ENCODE measurements at regions not wholly inside any gene's neighbourhood (a gene's known extent, or its start where the extent isn't known, plus 50 kb on each side); places are given as distances from the start of the nearest gene placed in this dataset.

DNA sequence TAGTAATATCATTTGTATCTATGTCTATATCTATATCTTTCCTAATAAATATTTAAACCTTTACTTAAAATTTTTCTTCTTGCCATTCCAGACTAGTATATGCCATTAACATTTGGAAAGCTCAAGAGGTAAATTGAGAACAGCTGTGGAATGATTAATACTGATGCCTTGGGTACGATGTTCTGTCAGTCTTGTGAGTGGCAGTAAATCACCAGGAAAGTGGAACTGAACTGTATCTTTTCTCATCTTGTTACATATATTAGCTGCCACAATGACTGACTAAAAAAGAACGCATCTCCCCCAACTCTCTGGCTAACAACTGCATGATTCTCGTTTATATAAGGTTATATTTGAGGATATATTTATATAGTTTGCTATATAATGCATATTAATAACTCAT lies 137.0 kb upstream of the ASCC3 start:
- no peaks in the 10 kb centered on the region for H3K27me3 Mint-ChIP-seq
- H3K4me1 Mint-ChIP-seq (ENCODE audit: low read depth): no peaks in the 10 kb centered on the region
- DNase-seq: no peak
- H3K36me3 Mint-ChIP-seq: no peaks in the 10 kb centered on the region
- intact Hi-C loops (cut with micrococcal nuclease): no loop called here
- no peak overlapping the region for H3K27ac Mint-ChIP-seq
- ChIA-PET CTCF (no interaction called here), POLR2A (no interaction called here)
- no peaks in the 10 kb centered on the region for H3K9me3 Mint-ChIP-seq
- no peak overlapping the region for H3K4me3 Mint-ChIP-seq

DNA sequence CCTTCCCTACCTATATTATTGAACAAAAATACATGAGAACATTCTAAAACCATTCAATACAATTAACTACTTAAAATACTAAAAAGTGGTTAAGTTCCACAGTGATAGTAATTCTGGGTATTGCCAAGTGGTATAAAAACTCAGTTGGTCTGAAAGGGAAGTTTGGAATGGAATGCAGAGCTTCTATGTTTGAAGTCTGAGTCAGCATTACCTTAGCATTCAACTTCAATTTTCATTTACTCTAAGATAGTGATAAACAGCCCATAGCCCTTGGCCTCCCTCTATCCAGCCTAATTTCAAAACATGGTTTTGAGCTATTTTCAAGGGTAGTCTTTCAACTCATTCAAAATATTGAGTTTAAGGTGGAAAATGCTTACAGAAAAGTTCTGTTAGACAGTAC lies 140.4 kb upstream of the ASCC3 start:
- ChIA-PET CTCF (no interaction called here), POLR2A (no interaction called here)
- intact Hi-C loops (cut with micrococcal nuclease): no loop called here

DNA sequence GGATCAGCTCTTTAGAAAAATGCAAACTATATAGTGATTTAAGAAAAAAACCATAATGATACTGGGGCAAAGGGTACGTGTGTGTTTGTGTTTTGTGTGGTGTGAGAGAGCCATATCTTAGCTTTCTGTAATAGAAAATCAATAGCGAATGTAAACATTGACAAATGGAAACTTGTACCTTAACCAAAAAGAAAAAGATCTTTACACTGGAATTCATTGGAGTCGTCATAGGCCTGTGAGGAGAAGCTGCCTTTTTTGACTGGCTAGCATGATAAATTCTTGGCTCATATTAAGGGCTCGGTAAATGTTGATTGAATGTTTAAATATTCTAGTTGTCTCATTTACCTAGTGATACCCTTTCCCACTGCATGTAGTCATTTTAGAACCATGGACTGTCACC lies 161.8 kb upstream of the ASCC3 start:
- ChIA-PET CTCF (no interaction called here), POLR2A (no interaction called here)
- Mint-ChIP-seq H3K27me3 (no peaks in the 10 kb centered on the region), H3K36me3 (no peaks in the 10 kb centered on the region), H3K4me3 (no peak overlapping the region), H3K27ac (no peak overlapping the region), H3K4me1 (ENCODE audit: low read depth) (no peaks in the 10 kb centered on the region), H3K9me3 (no peaks in the 10 kb centered on the region)
- DNase-seq: no peak
- intact Hi-C loops (cut with micrococcal nuclease): no loop called here

More for the DNA sequence above, 140.4 kb upstream of the ASCC3 start:
- no peaks in the 10 kb centered on the region for H3K36me3 Mint-ChIP-seq
- no peak overlapping the region for H3K27ac Mint-ChIP-seq
- DNase-seq: no peak
- peaks cover 2% of the 10 kb centered on the region for H3K9me3 Mint-ChIP-seq
- H3K4me3 Mint-ChIP-seq: no peak overlapping the region
- H3K4me1 Mint-ChIP-seq (ENCODE audit: low read depth): no peaks in the 10 kb centered on the region
- no peaks in the 10 kb centered on the region for H3K27me3 Mint-ChIP-seq

DNA sequence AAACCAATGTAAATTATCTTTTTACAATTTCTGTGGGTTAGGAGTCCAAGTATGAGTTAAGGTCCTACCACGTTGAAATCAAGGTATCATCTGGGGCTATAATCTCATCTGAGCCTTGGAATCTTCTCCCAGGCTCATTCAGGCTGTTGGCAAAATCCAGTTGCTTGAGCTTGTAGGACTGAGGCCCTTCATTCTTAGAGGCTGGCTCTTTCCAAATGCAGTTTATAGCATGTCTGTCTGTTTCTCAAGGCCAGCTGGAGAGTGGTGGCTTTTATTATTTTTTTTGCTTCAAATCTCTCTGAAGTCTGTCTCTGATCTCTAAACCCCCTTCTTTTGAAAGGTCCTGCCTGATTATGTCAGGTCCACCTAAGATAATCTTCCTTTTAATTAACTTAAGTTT lies 177.2 kb upstream of the ASCC3 start:
- peaks cover 5% of the 10 kb centered on the region for H3K9me3 Mint-ChIP-seq
- peaks cover 3% of the 10 kb centered on the region for H3K27me3 Mint-ChIP-seq
- ChIA-PET CTCF (no interaction called here), POLR2A (no interaction called here)
- H3K4me3 Mint-ChIP-seq: no peak overlapping the region
- intact Hi-C loops (cut with micrococcal nuclease): no loop called here
- DNase-seq: no peak
- no peak overlapping the region for H3K27ac Mint-ChIP-seq
- no peaks in the 10 kb centered on the region for H3K36me3 Mint-ChIP-seq
- H3K4me1 Mint-ChIP-seq (ENCODE audit: low read depth): no peaks in the 10 kb centered on the region

DNA sequence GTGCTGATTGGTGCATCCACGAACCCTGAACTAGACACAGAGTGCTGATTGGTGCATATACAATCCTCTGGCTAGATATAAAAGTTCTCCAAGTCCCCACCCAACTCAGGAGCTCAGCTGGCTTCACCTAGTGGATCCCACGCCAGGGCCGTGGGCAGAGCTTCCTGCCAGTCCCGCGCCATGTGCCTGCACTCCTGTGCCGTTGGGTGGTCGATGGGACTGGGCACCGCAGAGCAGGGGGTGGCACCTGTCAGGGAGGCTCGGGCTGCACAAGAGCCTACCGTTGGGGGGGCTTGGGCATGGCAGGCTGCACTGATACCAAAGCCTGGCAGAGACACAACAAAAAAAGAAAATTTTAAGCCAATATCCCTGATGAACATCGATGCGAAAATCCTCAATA lies 185.4 kb upstream of the ASCC3 start:
- H3K27ac Mint-ChIP-seq: no peak overlapping the region
- H3K4me3 Mint-ChIP-seq: no peak overlapping the region
- H3K27me3 Mint-ChIP-seq: no peaks in the 10 kb centered on the region
- H3K9me3 Mint-ChIP-seq: peaks cover 20% of the 10 kb centered on the region
- CTCF ChIA-PET: no interaction called here
- intact Hi-C loops (cut with micrococcal nuclease): no loop called here
- H3K36me3 Mint-ChIP-seq: no peaks in the 10 kb centered on the region
- POLR2A ChIA-PET: no interaction called here
- no peaks in the 10 kb centered on the region for H3K4me1 Mint-ChIP-seq (ENCODE audit: low read depth)
- DNase-seq: no peak

DNA sequence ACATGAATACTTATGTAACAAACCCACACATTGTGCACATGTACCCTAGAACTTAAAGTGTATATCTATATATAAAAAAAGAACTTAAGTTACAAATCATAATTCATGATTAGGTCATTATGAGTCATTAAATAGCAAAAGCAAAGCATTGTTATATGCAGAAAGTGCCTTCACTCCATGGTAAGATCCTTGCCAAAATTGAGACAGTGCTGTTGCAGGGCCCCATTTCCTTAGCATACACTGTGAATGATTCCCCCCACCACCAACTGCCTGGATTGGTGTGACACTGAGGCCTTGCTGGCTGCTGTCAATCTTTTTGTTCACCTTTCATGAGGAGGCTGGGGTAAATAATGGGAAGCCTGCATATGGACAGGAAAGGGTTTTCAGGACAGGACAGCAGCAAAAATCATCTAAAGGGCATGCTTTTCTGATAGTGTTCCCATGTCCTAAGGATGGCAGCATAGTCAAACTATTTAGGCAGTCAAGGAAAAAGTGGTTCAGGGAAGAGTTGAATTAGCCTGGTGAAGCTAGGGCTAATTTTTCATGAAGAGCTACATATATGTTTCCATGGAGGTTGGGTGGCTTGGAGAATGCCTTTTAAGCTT lies 188.2 kb upstream of the ASCC3 start:
- no peak overlapping the region for H3K4me3 Mint-ChIP-seq
- intact Hi-C loops (cut with micrococcal nuclease): no loop called here
- peaks cover 20% of the 10 kb centered on the region for H3K9me3 Mint-ChIP-seq
- no peaks in the 10 kb centered on the region for H3K27me3 Mint-ChIP-seq
- no peaks in the 10 kb centered on the region for H3K4me1 Mint-ChIP-seq (ENCODE audit: low read depth)
- CTCF ChIA-PET: no interaction called here
- POLR2A ChIA-PET: no interaction called here
- H3K36me3 Mint-ChIP-seq: no peaks in the 10 kb centered on the region
- no peak overlapping the region for H3K27ac Mint-ChIP-seq
- no peak for DNase-seq

DNA sequence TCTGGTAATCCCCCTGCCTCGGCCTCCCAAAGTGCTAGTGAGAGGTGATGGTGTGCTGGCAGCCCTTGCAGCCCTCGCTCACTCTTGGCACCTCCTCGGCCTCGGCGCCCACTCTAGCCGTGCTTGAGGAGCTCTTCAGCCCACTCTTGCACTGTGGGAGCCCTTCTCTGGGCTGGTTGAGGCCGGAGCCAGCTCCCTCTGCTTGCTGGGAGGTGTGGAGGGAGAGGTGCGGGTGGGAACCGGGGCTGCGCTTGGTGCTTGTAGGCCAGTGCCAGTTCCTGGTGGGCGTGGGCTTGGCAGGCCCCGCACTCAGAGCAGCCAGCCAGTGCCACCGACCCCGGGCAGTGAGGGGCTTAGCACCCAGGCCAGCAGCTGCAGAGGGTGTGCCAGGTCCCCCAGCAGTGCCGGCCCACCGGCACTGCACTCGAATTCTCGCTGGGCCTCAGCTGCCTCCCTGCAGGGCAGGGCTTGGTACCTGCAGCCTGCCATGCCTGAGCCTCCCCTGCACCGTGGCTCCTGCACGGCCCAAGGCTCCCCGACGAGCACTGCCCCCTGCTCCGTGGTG lies 189.0 kb upstream of the ASCC3 start:
- Mint-ChIP-seq H3K27me3 (no peaks in the 10 kb centered on the region), H3K9me3 (peaks cover 20% of the 10 kb centered on the region), H3K36me3 (no peaks in the 10 kb centered on the region), H3K27ac (no peak overlapping the region), H3K4me1 (ENCODE audit: low read depth) (no peaks in the 10 kb centered on the region), H3K4me3 (no peak overlapping the region)
- ChIA-PET CTCF (no interaction called here), POLR2A (no interaction called here)
- intact Hi-C loops (cut with micrococcal nuclease): no loop called here
- no peak for DNase-seq

DNA sequence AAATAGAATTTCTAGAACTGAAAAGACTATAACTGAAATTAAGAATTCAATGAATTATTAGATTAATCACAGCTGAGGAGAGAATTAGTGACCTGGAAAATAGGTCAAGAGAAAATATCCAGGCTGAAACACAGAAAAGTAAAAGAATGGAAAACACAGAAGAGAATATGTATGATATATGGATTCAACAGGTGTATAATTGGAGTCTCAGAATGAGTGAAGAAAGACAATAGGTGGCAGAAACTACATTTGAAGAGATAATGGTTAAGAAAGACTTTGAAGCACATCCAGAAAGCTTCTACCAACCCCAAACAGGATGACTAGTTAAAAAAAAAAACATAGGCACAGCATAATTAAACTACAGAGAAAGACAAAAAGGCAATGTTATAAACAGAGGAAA lies 196.2 kb upstream of the ASCC3 start:
- Mint-ChIP-seq H3K4me1 (ENCODE audit: low read depth) (no peaks in the 10 kb centered on the region), H3K27me3 (no peaks in the 10 kb centered on the region), H3K9me3 (peaks cover 3% of the 10 kb centered on the region), H3K4me3 (no peak overlapping the region), H3K36me3 (no peaks in the 10 kb centered on the region), H3K27ac (no peak overlapping the region)
- POLR2A ChIA-PET: no interaction called here
- intact Hi-C loops (cut with micrococcal nuclease): no loop called here
- CTCF ChIA-PET: no interaction called here
- DNase-seq: no peak

DNA sequence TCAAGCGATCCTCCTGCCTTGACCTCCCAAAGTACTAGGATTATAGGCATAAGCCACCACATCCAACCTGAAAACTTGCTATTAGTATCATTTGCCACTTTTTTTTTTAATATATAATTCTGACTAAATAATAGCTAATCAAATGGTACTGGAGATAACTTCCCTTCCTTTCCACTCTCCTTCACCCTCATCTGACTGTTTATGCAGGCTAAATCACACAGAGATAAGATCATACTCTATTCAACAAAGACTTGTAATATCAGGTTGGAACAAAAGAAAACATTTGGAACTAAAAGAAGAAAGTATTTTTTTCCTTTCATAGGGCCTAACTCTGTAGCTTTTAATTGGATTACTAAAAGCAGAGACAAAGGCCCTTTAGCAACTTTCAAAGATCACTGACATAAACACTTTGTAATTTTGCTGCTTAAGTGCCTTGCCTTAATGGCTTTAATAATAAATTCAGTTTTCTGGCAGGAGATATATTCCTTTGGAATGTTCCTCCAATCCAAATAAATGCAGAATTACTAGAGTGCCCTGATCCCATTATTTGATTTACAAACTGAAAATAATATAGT lies 198.7 kb upstream of the ASCC3 start:
- POLR2A ChIA-PET: no interaction called here
- no peaks in the 10 kb centered on the region for H3K36me3 Mint-ChIP-seq

DNA sequence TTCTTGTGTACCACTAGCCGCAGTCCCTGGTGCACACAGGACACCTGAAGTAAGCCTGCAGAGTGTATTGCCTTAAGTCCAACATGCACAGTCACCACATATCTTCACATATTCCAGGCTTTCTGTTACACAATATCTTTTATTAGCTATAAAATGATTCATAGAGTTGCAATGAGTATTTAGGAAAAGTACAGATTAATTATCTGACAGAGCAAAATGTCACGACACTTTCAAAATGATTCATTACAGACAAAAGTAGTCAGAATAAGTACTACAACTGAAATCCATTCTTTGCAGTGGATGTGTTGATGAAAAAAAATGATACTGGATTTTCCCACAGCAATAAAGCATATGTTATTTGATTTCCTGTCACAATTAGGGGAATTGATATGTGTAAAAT lies 199.5 kb upstream of the ASCC3 start:
- Mint-ChIP-seq H3K27ac (no peak overlapping the region), H3K4me3 (no peak overlapping the region), H3K27me3 (no peaks in the 10 kb centered on the region), H3K4me1 (ENCODE audit: low read depth) (no peaks in the 10 kb centered on the region), H3K9me3 (peaks cover 3% of the 10 kb centered on the region), H3K36me3 (no peaks in the 10 kb centered on the region)
- ChIA-PET POLR2A (no interaction called here), CTCF (no interaction called here)
- intact Hi-C loops (cut with micrococcal nuclease): no loop called here
- no peak for DNase-seq

More for the DNA sequence above, 198.7 kb upstream of the ASCC3 start:
- CTCF ChIA-PET: no interaction called here
- intact Hi-C loops (cut with micrococcal nuclease): no loop called here
- Mint-ChIP-seq H3K9me3 (peaks cover 3% of the 10 kb centered on the region), H3K4me3 (no peak overlapping the region), H3K27me3 (no peaks in the 10 kb centered on the region), H3K27ac (no peak overlapping the region), H3K4me1 (ENCODE audit: low read depth) (no peaks in the 10 kb centered on the region)
- no peak for DNase-seq

DNA sequence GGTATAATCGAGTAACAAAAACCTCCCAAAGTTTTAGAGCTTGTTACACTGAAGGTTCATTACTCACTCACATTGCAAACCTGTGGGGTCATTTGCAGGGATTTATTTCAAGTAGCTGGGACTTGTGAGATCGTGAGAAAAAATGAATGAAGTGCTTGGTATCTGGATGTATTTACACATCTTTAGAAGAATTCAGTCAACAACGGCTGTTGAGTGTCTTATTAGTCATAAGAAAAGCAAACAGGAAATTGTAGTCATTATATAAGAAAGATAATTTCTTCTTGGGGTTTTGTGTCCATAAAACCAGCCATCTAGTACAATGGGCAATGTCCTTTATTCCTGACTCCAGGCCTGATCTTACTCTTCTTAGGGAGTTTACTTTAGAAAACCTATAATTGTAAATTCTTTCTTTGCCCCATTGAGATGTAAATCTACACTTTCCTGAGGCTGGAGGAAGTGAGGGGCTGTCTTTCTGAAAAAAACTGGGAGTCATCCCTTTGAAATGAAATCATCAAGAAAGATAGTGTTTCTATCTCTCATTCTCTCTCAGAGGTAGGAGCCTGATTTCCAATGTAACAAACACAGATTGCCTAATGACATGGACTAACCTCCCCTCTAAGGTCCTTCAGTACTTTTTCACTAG lies 202.5 kb upstream of the ASCC3 start:
- Mint-ChIP-seq H3K9me3 (no peaks in the 10 kb centered on the region), H3K4me3 (no peak overlapping the region), H3K27me3 (no peaks in the 10 kb centered on the region), H3K27ac (no peak overlapping the region), H3K4me1 (ENCODE audit: low read depth) (no peaks in the 10 kb centered on the region), H3K36me3 (no peaks in the 10 kb centered on the region)
- POLR2A ChIA-PET: no interaction called here
- CTCF ChIA-PET: no interaction called here
- DNase-seq: no peak
- intact Hi-C loops (cut with micrococcal nuclease): no loop called here

DNA sequence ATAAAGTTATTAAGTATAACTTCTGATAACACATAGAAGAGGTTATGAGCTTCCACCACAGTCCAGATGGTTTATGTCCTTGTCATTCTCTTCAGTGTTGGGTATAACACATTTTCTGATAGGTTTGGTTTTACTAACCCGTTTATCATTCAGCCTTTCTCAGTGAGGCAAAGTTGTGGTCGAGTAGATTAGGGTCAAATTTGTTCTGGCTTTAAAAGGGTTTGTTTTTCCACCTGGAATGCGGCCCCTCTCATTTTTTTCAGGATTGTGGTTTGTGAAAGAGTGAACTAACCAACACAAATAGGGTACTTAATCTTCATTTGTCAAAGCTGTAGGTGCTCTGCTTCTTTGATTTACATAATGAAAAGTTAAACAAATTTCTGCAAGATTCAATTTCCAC lies 204.2 kb upstream of the ASCC3 start:
- Mint-ChIP-seq H3K4me3 (no peak overlapping the region), H3K36me3 (no peaks in the 10 kb centered on the region), H3K9me3 (peaks cover 2% of the 10 kb centered on the region), H3K27ac (no peak overlapping the region), H3K4me1 (ENCODE audit: low read depth) (no peaks in the 10 kb centered on the region), H3K27me3 (no peaks in the 10 kb centered on the region)
- POLR2A ChIA-PET: no interaction called here
- intact Hi-C loops (cut with micrococcal nuclease): no loop called here
- CTCF ChIA-PET: no interaction called here
- DNase-seq: no peak

DNA sequence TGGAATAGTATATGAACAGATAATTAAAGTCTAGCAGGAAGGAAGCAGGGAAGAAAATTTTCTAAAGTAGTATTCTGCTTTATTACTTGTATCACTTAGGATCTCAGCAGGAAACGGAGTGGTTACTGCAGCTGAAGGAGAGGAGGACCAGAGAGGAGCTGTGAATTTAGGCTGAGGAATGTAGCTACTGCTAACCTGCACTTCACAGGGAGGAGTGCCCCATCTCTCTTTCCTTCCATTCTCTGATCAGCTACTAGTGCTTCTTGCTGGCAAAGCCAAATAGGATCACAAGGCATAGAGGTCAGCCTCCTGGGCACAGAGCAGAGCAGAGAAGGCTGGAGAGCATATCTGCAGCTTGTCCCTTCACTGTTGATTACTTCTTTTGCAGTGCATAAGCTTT lies 205.3 kb upstream of the ASCC3 start:
- ChIA-PET POLR2A (interaction anchor here (0.7 kb wide), 1 partner anchor 241 kb away, joined by 4 read pairs; no protein-coding TSS in a partner anchor), CTCF (interaction anchor here (1.1 kb wide), 1 partner anchor 35 kb away, joined by 3 read pairs; no protein-coding TSS in a partner anchor)
- intact Hi-C loops (cut with micrococcal nuclease): no loop called here
- Mint-ChIP-seq H3K9me3 (peaks cover 11% of the 10 kb centered on the region), H3K27ac (no peak overlapping the region), H3K4me1 (ENCODE audit: low read depth) (no peaks in the 10 kb centered on the region), H3K36me3 (no peaks in the 10 kb centered on the region), H3K4me3 (no peak overlapping the region), H3K27me3 (no peaks in the 10 kb centered on the region)
- no peak for DNase-seq
